Stimulated activated CD8-positive, alpha-beta memory T cell treated with anti-CD3 and anti-CD28 coated beads, Interleukin-15, amount 100 ng/mL, for 48 hours (primary cell): ENCODE measurements at regions not wholly inside any gene's neighbourhood (a gene's known extent, or its start where the extent isn't known, plus 50 kb on each side); places are given as distances from the start of the nearest gene placed in this dataset.
"Not testable (repeated sequence)": the region's sequence is repeated elsewhere in the genome, so short reads cannot be mapped to it uniquely, and the experiment has no call there.

Experiments
- DNase-seq, 2 donors: peaks; one replicate each; pipeline ENCODE4 v3.0.0-alpha.2; 2020; ENCODE audit warnings: low read depth in 2 of 2

DNA sequence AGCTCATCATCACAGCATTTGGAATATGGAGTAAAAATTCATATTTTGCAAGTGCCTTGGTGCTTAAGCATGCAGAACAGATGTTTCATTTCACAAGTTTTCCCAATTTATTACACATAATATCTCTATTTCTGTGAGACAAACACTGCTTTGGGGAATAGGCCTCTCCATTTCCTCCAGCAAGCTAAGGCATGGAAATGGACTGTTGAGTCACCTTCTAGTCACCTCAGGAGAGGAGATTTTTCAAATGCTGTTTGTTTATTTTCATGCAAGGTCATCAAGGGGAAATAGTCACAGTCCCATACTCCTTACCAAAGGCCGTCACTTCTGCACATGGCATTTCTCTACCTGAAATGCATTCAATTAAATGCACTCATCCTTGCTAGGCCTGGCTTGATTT, 57.4 kb upstream of the NUTM2D start:
- DNase-seq, result not testable (repeated sequence)

GRCh38 chr10:87301466-87302115, 56.0 kb upstream of the NUTM2D start:
- peak; percentile 8 to 36 for DNase-seq

- not testable (repeated sequence) for DNase-seq
Measured at GRCh38 chr10:87302132-87302531, 55.4 kb upstream of the NUTM2D start.

DNA sequence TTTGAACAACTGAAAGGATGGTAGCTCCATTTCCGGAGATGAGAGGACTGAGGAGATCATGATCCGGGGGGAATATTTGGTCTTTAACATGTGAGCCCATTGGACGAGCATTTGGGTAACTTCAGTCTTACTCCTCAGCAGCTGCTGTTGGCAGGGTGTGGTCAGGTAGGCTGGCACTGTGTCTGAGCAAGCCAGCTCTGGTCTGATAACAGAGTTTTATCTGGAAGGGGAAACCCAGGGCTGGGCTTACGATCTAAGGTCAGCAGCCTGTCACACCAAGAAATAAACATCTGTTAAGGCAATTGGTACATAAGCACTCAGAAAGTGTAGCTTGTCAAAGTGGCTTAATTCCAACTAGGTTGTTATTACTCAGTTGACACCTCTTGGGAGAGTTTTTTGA, 53.8 kb upstream of the NUTM2D start:
- DNase-seq, result not testable (repeated sequence)

GRCh38 chr10:87306681-87307080, 50.9 kb upstream of the NUTM2D start:
- DNase-seq, result not testable (repeated sequence)
